ENCODE measurements at regions not wholly inside any gene's neighbourhood (a gene's known extent, or its start where the extent isn't known, plus 50 kb on each side); places are given as distances from the start of the nearest gene placed in this dataset.

DNA sequence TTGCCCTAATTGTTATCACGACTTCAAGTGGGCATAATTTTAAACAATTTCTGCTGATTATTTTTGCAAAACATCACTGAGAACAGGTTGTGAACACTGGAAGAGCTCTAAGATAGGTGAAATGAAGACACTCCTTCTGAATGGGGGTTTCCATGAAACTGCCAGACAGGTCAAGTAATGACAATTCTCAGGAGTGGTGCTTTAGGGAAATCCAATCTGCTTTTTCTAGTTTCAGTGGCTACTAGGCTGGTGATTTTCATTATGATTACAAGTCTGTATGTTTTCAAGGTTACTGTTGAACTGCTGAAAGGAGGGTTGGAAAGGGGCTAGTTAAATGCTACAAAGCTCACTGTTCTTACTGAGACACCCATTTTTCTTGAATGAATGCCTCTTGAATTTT, 1724.2 kb downstream of the PCDH9 start:
- intact Hi-C loops (cut with DNase I, micrococcal nuclease), result no loop called here
- no peak for ATAC-seq (ENCODE audit: poor library complexity)
- Mint-ChIP-seq H3K27me3 (no peaks in the 10 kb centered on the region), H3K36me3 (ENCODE audit: low read depth) (no peaks in the 10 kb centered on the region), H3K4me3 (no peak overlapping the region), H3K27ac (no peak overlapping the region), H3K9me3 (no peaks in the 10 kb centered on the region), H3K4me1 (ENCODE audit: low read depth) (no peaks in the 10 kb centered on the region)
- peaks cover 0 to 12% of the 10 kb centered on the region in 2 experiments for H3K9me3 ChIP-seq (ENCODE audit: control insufficient read depth in 1 of 2, insufficient read depth in 1 of 2, low read length in 2 of 2)
- TF ChIP-seq CTCF (IDR thresholded peaks at IDR 0.05), result no peak
- H3K27me3 ChIP-seq (ENCODE audit: control insufficient read depth in 1 of 2, insufficient read depth in 2 of 2, low read length in 2 of 2), result no peaks in the 10 kb centered on the region
- H3K4me1 ChIP-seq (ENCODE audit: insufficient read depth, low read length), result no peaks in the 10 kb centered on the region
- H3K27ac ChIP-seq (ENCODE audit: low read depth in 1 of 2, low read length in 2 of 2), result no peak overlapping the region
- ChIA-PET POLR2A (no interaction called here), CTCF (no interaction called here)
- no peaks in the 10 kb centered on the region for H3K36me3 ChIP-seq (ENCODE audit: insufficient read depth, low read length)
- no peak overlapping the region for H3K4me3 ChIP-seq (ENCODE audit: low read length)
- DNase-seq, result no peak

DNA sequence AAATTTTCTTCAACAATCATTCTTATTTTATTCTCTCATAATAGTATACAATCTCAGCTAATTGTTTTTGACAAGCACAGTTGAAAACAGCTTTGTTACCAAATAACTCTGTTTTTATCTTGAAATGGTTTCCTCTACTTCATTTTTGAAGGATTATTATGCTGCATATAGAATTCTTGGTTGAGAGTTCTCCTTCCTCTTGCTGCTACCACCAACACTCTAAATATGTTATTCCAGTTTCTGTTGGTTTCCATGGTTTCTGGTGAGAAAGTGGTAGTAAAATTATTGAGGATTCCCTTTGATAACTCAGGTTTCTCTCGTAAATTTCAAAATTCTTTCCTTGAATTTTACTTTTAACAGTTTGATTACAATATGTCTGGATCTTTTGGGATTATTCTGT, 1725.9 kb downstream of the PCDH9 start:
- Mint-ChIP-seq H3K27me3 (no peaks in the 10 kb centered on the region), H3K36me3 (ENCODE audit: low read depth) (no peaks in the 10 kb centered on the region), H3K4me3 (no peak overlapping the region), H3K27ac (no peak overlapping the region), H3K9me3 (no peaks in the 10 kb centered on the region), H3K4me1 (ENCODE audit: low read depth) (no peaks in the 10 kb centered on the region)
- no peak overlapping the region for H3K4me3 ChIP-seq (ENCODE audit: low read length)
- DNase-seq (no peak), ATAC-seq (ENCODE audit: poor library complexity) (no peak)
- H3K27ac ChIP-seq (ENCODE audit: low read depth in 1 of 2, low read length in 2 of 2), result no peak overlapping the region
- H3K27me3 ChIP-seq (ENCODE audit: control insufficient read depth in 1 of 2, insufficient read depth in 2 of 2, low read length in 2 of 2), result no peaks in the 10 kb centered on the region
- H3K4me1 ChIP-seq (ENCODE audit: insufficient read depth, low read length), result no peaks in the 10 kb centered on the region
- TF ChIP-seq CTCF (IDR thresholded peaks at IDR 0.05), result no peak
- H3K9me3 ChIP-seq (ENCODE audit: control insufficient read depth in 1 of 2, insufficient read depth in 1 of 2, low read length in 2 of 2), result peaks cover 0 to 12% of the 10 kb centered on the region in 2 experiments
- H3K36me3 ChIP-seq (ENCODE audit: insufficient read depth, low read length), result no peaks in the 10 kb centered on the region
- intact Hi-C loops (cut with DNase I, micrococcal nuclease), result no loop called here
- ChIA-PET CTCF (no interaction called here), POLR2A (no interaction called here)

DNA sequence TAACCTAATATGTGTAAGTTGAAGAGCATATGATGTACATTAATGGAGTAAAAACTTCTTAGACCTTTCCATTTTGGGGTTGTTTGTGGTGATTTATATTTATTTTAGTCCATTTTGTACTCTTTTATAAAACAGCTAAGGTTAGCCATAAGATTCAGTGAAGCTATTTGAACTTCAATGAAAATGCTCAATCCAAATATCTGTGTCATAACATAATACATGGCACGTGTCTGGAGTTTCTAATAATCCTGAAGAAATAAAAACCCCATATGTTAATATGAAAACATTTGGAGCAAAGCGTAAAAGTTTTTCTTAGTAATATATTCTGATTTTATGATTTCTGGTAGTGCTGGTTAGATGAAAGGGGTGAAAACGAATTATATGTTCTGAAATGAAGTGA, 1729.7 kb downstream of the PCDH9 start:
- H3K4me3 Mint-ChIP-seq, result no peak overlapping the region
- no peak overlapping the region for H3K27ac ChIP-seq (ENCODE audit: low read depth in 1 of 2, low read length in 2 of 2)
- intact Hi-C loops (cut with DNase I, micrococcal nuclease), result no loop called here
- peaks cover 6% of the 10 kb centered on the region for H3K9me3 Mint-ChIP-seq
- H3K36me3 Mint-ChIP-seq (ENCODE audit: low read depth), result no peaks in the 10 kb centered on the region
- POLR2A ChIA-PET, result no interaction called here
- no peak for ATAC-seq (ENCODE audit: poor library complexity)
- no peaks in the 10 kb centered on the region for H3K4me1 Mint-ChIP-seq (ENCODE audit: low read depth)
- no peak overlapping the region for H3K27ac Mint-ChIP-seq
- H3K4me3 ChIP-seq (ENCODE audit: low read length), result no peak overlapping the region
- TF ChIP-seq CTCF (IDR thresholded peaks at IDR 0.05), result no peak
- DNase-seq, result no peak
- H3K4me1 ChIP-seq (ENCODE audit: insufficient read depth, low read length), result no peaks in the 10 kb centered on the region
- H3K36me3 ChIP-seq (ENCODE audit: insufficient read depth, low read length), result no peaks in the 10 kb centered on the region
- no peaks in the 10 kb centered on the region for H3K27me3 Mint-ChIP-seq
- H3K27me3 ChIP-seq (ENCODE audit: control insufficient read depth in 1 of 2, insufficient read depth in 2 of 2, low read length in 2 of 2), result no peaks in the 10 kb centered on the region
- CTCF ChIA-PET, result no interaction called here
- peaks cover 0 to 8% of the 10 kb centered on the region in 2 experiments for H3K9me3 ChIP-seq (ENCODE audit: control insufficient read depth in 1 of 2, insufficient read depth in 1 of 2, low read length in 2 of 2)
